Activated T-cell treated with anti-CD3 and anti-CD28 coated beads, Interleukin-2, amount 50 U/mL, for 72 hours (primary cell): ENCODE measurements at regions not wholly inside any gene's neighbourhood (a gene's known extent, or its start where the extent isn't known, plus 50 kb on each side); places are given as distances from the start of the nearest gene placed in this dataset.

Experiments
- ATAC-seq, 2 donors: fragments of 150-1000 bp; cut with Tn5 transposase; replicated peaks in 1 of 2; 2 replicates each; pipeline ENCODE4 v1.10.0; 2021; ENCODE audit warnings: moderate library complexity in 2 of 2, mild to moderate bottlenecking in 1 of 2
- DNase-seq, 2 donors: peaks; one replicate each; pipeline ENCODE4 v3.0.0; 2021 to 2022; ENCODE audit warnings: mixed read lengths in 1 of 2
- H3K27ac Mint-ChIP-seq: one replicate; pipeline ENCODE4 v1.8.0; 2022; ENCODE audit warnings: mild to moderate bottlenecking, moderate library complexity, mixed read lengths
- H3K27me3 Mint-ChIP-seq: one replicate; pipeline ENCODE4 v1.8.0; 2022; ENCODE audit warnings: low read depth, mixed read lengths
- H3K36me3 Mint-ChIP-seq, 2 donors: one replicate each; pipeline ENCODE4 v1.8.0; 2022; ENCODE audit warnings: mixed read lengths in 2 of 2, mild to moderate bottlenecking in 1 of 2; ENCODE audit not compliant: insufficient read depth in 2 of 2
- H3K4me1 Mint-ChIP-seq: one replicate; pipeline ENCODE4 v1.8.0; 2022; ENCODE audit warnings: low read depth, mixed read lengths
- H3K4me3 Mint-ChIP-seq, 2 donors: one replicate each; pipeline ENCODE4 v1.8.0; 2022; ENCODE audit warnings: mild to moderate bottlenecking in 2 of 2, mixed read lengths in 2 of 2, moderate library complexity in 2 of 2
- H3K9me3 Mint-ChIP-seq, 2 donors: one replicate each; pipeline ENCODE4 v1.8.0; 2022; ENCODE audit warnings: mixed read lengths in 2 of 2

DNA sequence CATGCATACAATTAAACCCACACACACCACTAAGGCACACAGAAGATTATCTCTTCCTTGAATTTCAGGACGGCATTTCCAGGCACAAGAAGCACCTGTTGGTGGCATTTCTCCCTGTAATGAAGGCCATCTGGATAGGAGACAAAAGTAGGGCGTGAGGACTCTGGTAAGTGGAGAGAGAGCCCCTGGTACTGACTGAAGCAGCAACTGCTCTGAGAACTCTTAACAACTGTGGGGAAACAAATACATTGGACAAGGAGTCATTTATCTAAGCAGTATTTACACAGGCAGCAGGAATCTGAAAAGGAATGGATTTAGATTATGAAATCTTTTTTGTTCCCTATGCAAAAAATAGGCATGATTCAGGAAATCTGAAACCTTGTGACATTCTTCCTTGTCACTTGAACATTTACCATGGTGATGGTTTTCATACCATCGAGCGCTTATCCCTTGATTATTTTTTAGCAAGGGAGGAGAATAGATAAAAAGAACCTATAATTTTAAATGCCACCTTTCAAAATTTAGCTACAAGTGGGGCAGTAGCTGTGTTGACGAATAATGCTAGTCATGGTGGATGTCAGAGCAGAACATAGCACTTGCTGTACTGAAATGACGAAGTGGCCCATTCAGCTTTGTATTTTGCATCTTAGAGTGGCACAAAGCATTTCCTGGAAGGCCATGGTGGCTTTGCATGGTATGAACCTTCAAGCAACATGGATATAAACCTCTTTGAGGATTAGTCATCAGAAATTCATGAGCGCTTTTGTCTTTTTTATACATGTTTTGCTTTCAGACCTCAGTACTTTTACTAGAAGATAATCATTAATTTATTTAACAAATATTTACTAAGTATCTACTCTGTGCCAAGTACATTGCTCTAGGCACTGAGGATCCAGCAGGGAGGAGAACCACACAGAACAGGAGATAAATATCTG is 362.0 kb downstream of the ADGRL2 start:
- no peaks in the 10 kb centered on the region for H3K36me3 Mint-ChIP-seq
- DNase-seq (no peak), ATAC-seq (no peak)
- no peaks in the 10 kb centered on the region for H3K9me3 Mint-ChIP-seq
- peaks cover 14% of the 10 kb centered on the region for H3K4me1 Mint-ChIP-seq
- no peaks in the 10 kb centered on the region for H3K27me3 Mint-ChIP-seq
- no peak overlapping the region for H3K27ac Mint-ChIP-seq
- H3K4me3 Mint-ChIP-seq: no peak overlapping the region

DNA sequence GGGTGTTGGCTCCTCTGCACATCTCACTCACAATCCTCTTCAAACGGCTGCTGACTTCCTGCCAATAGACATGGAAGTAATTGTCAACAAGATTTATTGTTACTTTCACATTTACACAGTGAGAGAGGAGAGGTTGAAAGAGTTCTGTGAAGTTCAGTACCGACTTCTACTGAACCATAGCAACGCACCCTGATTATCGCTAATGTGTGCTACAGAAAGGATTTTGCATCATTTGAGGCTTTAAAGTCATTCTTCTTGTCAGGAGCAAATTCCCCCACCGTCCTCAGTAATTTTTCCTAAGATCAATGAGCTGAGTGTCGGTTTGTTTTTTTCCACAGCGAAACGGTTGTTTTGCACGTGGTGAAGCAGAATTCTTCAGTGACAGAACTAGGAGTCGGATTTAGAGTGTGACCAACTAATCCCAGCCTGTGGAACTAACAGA is 361.0 kb downstream of the ADGRL2 start:
- Mint-ChIP-seq H3K27me3 (no peaks in the 10 kb centered on the region), H3K4me1 (peaks cover 14% of the 10 kb centered on the region), H3K9me3 (no peaks in the 10 kb centered on the region), H3K4me3 (peak overlapping the region; percentile 46 to 54), H3K36me3 (no peaks in the 10 kb centered on the region), H3K27ac (peak overlapping the region; percentile 24)
- ATAC-seq (no peak), DNase-seq (no peak)

DNA sequence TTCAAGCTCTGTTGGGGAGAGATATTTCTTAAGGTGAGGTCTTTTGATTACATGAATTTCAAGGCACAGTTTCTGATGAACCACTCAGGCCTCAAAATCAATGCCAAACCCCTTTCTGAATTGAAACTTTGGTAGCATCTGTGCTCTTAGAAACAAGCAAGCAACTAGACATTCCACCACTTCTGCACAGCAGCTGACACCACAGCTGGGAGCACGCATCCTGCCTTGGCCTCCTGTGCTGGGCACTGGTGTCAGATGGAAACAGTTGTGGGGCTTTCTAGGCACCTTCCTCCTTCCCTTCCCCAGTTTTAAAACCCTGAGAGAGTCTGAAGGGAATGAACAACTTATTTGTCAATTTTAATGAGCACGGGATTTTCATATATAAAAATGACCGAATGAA is 360.2 kb downstream of the ADGRL2 start:
- no peak for ATAC-seq
- no peak for DNase-seq
- H3K9me3 Mint-ChIP-seq: peaks cover 0 to 2% of the 10 kb centered on the region in 2 donors
- no peak overlapping the region for H3K27ac Mint-ChIP-seq
- no peak overlapping the region for H3K4me3 Mint-ChIP-seq
- H3K4me1 Mint-ChIP-seq: peaks cover 14% of the 10 kb centered on the region
- H3K36me3 Mint-ChIP-seq: no peaks in the 10 kb centered on the region
- H3K27me3 Mint-ChIP-seq: no peaks in the 10 kb centered on the region

DNA sequence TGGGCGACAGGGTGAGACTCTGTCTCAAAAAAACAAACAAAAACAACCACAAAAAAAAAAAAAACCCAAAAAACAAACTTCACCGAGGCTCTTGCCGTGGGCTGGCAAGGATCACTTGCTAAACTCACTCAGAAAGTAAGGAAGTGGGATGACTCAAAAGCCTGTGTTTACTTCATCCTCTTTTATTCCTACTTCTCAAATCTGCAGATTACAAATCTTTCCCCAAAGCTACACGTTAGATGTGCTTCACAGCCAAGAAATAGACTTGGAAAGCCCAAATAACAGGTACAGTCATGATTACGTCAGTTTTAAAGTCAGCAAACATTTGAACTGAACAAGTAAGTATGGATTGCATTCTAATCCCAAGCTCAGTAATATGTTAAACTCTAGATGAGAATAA is 359.3 kb downstream of the ADGRL2 start:
- ATAC-seq (no peak), DNase-seq (no peak)
- Mint-ChIP-seq H3K4me3 (no peak overlapping the region), H3K36me3 (no peaks in the 10 kb centered on the region), H3K9me3 (peaks cover 0 to 2% of the 10 kb centered on the region in 2 donors), H3K27me3 (no peaks in the 10 kb centered on the region), H3K27ac (no peak overlapping the region), H3K4me1 (peaks cover 14% of the 10 kb centered on the region)

DNA sequence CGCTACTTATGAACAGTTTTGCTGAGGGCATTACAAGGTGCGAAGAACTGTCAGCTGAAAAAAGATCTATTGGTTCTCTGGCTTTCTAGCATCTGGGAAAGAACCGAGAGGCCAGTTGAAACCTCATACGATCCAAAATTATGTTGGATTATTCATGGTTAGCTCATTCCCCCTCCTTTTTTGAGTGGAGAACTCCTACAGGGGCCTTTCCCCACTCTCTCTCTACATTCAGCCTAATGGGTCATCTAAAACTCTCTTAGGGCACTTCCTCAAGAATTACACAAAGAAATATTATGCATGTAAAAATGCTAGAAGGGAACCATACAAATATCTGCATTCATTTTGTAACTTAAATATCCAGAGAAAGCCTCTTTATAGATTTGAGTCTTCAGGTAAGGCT is 358.2 kb downstream of the ADGRL2 start:
- no peaks in the 10 kb centered on the region for H3K36me3 Mint-ChIP-seq
- no peaks in the 10 kb centered on the region for H3K27me3 Mint-ChIP-seq
- no peak for ATAC-seq
- H3K27ac Mint-ChIP-seq: no peak overlapping the region
- peaks cover 0 to 2% of the 10 kb centered on the region in 2 donors for H3K9me3 Mint-ChIP-seq
- no peak for DNase-seq
- H3K4me3 Mint-ChIP-seq: no peak overlapping the region
- H3K4me1 Mint-ChIP-seq: peaks cover 14% of the 10 kb centered on the region

DNA sequence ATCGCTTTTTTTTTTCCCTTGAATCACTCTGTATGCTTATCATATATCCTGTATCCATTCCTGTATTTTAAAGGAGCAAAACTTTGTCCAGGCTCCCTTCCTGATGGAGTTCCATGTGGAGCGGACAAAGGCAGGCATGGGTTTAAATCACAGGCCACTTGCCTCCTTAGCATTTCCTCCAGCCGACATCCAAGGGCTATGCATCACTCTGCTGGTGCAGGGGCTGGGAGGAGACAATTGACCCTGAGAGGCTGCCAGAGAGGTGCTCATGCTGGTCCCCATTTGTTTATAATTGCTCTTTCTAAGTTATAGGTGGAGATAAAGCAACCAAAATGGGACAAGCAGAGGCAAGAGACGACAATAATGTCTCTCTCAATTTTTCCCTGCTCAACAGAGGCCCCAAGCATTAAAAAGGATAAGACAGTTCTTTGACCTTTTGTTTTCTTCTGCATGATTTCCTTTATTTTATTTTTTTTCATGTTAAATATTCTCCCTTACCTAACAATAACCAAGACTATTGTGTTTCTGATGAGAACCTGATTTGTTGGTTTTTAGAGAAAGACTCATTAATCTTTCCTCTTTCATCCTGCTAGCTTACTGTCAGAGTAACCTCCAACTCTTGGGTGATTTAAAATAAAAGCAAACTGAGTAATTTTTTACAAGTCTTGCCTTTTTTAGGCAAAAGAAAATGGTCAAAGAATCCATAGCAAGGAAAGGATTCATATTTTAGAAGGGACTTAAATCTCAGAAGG is 353.7 kb downstream of the ADGRL2 start:
- H3K4me1 Mint-ChIP-seq: peaks cover 10% of the 10 kb centered on the region
- DNase-seq (no peak), ATAC-seq (no peak)
- no peaks in the 10 kb centered on the region for H3K36me3 Mint-ChIP-seq
- no peak overlapping the region for H3K27ac Mint-ChIP-seq
- peaks cover 2 to 6% of the 10 kb centered on the region in 2 donors for H3K9me3 Mint-ChIP-seq
- no peak overlapping the region for H3K4me3 Mint-ChIP-seq
- H3K27me3 Mint-ChIP-seq: no peaks in the 10 kb centered on the region

DNA sequence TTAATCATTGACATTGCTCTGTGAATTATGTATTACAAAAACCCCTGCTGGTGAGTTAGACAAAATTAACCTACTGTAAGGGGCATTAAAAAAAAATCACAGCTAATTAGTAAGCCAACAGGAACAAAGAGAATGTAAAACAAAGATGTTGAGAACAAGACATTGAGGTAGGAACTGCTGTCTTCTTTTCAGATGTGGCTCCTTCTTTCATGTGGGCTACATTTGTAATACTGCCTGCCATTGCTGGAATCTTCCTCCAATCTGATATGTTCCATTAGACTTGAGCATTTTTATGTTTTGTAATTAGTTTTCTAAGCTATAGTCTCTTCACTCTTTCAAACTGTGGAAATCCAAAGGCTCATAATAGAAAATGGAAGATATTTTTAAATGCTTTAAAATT is 353.0 kb downstream of the ADGRL2 start:
- Mint-ChIP-seq H3K9me3 (peaks cover 2 to 6% of the 10 kb centered on the region in 2 donors), H3K4me3 (no peak overlapping the region), H3K36me3 (no peaks in the 10 kb centered on the region), H3K4me1 (peaks cover 10% of the 10 kb centered on the region), H3K27ac (no peak overlapping the region), H3K27me3 (no peaks in the 10 kb centered on the region)
- ATAC-seq (no peak), DNase-seq (no peak)

DNA sequence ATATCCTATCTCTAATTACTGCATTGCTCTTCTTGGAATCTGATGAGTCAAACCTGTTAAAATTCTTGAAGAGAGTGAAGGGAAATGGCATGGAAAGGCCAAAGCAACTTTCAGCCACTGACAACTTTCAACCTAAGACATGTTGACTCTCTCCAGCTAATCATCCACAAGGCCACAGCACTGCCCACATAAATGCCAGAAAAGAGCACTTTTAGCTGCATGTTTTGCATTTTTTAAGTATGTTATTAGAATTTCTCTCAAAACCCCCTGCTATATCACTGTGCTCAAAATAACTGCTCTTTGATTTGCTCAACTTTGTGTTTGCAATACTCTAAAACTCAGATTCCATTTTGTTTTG is 352.5 kb downstream of the ADGRL2 start:
- DNase-seq (no peak), ATAC-seq (no peak)
- H3K27me3 Mint-ChIP-seq: no peaks in the 10 kb centered on the region
- no peaks in the 10 kb centered on the region for H3K36me3 Mint-ChIP-seq
- H3K4me3 Mint-ChIP-seq: no peak overlapping the region
- no peak overlapping the region for H3K27ac Mint-ChIP-seq
- peaks cover 10% of the 10 kb centered on the region for H3K4me1 Mint-ChIP-seq
- H3K9me3 Mint-ChIP-seq: peaks cover 2 to 6% of the 10 kb centered on the region in 2 donors

DNA sequence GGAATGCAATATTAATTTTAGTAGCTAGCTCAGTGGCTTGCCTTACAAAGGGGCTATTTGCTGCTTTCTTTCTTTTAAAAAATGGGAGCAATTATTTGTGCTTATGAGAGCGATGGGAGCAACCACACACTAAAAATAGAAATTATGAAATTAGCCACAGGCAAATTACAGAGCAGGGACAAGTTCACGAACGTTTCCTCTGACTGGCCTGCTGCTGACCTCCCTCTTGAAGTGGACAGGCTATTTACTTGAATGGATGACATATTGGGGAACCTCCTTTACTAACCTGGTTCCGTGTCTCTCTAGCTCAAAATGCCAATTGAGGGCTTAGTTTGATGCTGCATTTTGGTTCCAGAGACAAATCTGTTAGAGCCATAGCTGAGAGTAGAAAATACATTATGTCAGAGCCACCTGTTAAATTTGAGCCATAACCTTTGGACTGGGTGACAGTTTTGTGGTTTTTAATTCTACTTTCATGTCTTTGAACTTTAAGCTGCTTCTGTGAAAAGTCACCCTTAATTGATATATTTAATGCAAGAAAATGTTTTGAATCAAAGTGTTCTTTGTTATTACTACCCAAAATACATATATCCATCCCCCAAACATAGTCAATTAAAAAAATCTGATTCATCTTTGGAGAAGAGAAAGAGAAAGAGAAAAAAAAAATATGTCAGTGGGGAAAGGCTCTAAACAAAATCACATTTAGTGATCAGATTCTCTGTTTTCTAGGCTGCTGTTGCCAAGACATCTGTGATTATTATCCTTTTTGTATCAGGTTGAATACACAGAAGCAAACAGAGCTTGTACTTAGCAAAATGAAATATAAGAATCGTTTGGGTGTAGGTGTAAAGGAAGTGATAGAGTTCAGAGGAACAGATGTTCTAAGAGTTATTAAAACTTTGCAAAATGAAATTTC is 351.9 kb downstream of the ADGRL2 start:
- no peak overlapping the region for H3K27ac Mint-ChIP-seq
- peaks cover 10% of the 10 kb centered on the region for H3K4me1 Mint-ChIP-seq
- no peaks in the 10 kb centered on the region for H3K36me3 Mint-ChIP-seq
- no peak for DNase-seq
- H3K4me3 Mint-ChIP-seq: no peak overlapping the region
- no peak for ATAC-seq
- no peaks in the 10 kb centered on the region for H3K27me3 Mint-ChIP-seq
- H3K9me3 Mint-ChIP-seq: peaks cover 2 to 6% of the 10 kb centered on the region in 2 donors

DNA sequence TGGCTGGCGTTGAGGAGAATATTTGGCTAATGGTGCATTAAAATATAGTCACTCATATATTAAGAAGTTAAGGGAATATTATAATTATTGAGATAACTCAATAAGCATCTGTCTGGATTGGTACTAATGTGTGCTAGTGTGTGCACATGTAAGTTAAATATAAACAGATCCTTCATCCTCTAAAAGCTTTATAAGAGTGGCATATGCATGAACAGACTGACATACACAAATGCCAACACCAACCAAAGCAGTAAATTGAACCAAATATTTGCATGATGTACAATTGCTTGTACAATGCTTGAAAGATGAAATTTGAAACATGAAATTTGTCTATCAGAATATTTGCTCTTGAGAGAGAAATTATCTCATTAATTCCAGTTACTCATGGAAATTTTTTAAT is 344.9 kb downstream of the ADGRL2 start:
- no peak overlapping the region for H3K27ac Mint-ChIP-seq
- H3K27me3 Mint-ChIP-seq: no peaks in the 10 kb centered on the region
- no peaks in the 10 kb centered on the region for H3K36me3 Mint-ChIP-seq
- H3K4me3 Mint-ChIP-seq: no peak overlapping the region
- ATAC-seq: no peak
- no peak for DNase-seq
- no peaks in the 10 kb centered on the region for H3K4me1 Mint-ChIP-seq
- peaks cover 2 to 4% of the 10 kb centered on the region in 2 donors for H3K9me3 Mint-ChIP-seq

DNA sequence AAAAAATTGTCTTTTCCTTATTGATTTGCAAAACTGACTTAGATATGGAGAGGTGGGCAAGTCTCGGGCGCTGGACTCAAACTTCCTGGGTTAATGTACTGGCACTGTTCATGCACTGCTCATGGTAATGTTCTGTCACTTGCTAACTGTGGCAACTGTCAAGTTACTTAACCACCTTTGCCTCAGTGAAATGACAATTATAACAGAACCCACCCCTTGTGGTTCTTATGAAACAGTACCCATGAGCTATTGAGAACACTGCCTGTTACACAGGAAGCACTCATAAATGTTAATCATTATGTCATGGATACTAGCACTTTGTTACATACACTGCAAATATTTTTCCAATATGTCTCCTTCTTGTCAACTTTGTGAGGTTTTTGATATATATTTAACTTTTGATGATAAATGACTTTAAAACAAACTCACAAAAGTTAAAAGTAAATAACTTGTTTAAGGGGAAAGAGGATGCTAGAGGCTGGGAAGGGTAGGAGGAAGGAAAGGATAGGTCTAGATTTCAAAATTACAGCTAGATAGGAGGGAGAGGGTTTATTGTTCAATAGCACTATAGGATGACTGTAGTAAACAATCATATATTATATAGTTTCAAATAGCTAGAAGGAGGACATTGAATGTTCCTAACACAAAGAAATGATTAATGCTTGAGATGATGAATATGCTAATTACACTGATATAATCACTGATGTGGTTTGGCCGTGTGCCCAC is 342.5 kb downstream of the ADGRL2 start:
- H3K4me3 Mint-ChIP-seq: no peak overlapping the region
- no peaks in the 10 kb centered on the region for H3K27me3 Mint-ChIP-seq
- no peak for ATAC-seq
- no peak for DNase-seq
- no peaks in the 10 kb centered on the region for H3K4me1 Mint-ChIP-seq
- peaks cover 2% of the 10 kb centered on the region in 2 donors for H3K9me3 Mint-ChIP-seq
- no peaks in the 10 kb centered on the region for H3K36me3 Mint-ChIP-seq
- no peak overlapping the region for H3K27ac Mint-ChIP-seq

DNA sequence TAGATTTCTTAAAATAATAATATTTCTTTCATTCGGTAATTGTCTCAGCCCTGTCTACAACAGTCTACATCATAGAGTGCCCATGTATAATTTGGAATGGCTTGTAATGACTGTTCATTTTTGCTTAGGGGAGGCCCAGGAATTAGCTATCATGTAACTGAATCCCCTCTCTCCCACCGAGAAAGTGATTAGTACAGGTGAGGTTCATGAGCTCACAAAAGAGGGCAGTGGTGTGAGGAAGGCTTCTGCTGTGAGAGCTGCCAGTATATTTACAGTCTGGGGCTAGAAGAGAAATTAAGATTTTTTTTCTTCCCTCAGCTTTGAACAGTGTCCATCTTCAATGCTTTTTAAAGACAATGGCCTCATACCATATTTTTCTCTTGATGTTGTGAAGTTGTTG is 340.7 kb downstream of the ADGRL2 start:
- no peaks in the 10 kb centered on the region for H3K4me1 Mint-ChIP-seq
- peaks cover 2% of the 10 kb centered on the region in 2 donors for H3K9me3 Mint-ChIP-seq
- ATAC-seq (no peak), DNase-seq (no peak)
- H3K4me3 Mint-ChIP-seq: no peak overlapping the region
- no peak overlapping the region for H3K27ac Mint-ChIP-seq
- H3K27me3 Mint-ChIP-seq: no peaks in the 10 kb centered on the region
- H3K36me3 Mint-ChIP-seq: no peaks in the 10 kb centered on the region
